NCI-H1930 (cell line): ENCODE measurements at regions not wholly inside any gene's neighbourhood (a gene's known extent, or its start where the extent isn't known, plus 50 kb on each side); places are given as distances from the start of the nearest gene placed in this dataset.
"Not testable (repeated sequence)": the region's sequence is repeated elsewhere in the genome, so short reads cannot be mapped to it uniquely, and the experiment has no call there.

Source experiments
- DNase-seq, 2 experiments: peaks; one replicate each; lab custom pipeline; 2025; lab: John Stamatoyannopoulos, UW

DNA sequence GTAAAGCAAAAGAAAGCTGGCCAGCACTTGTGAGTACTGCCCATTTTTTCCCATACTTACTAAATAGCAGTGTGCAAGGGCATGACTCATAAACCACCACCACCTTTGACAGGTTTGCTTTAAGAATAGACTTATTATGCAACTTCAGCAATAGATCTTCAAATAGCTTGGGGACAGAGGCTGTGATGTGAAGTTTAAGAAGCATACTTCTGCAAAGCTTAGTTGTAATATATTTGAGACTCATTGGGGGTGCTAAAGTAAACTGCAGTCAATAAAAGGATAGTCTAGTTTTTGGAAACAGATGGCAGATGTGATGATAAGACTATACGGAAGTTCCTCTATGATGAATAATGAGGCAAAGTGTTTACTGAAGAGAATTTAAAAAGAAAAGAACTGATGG is 210.0 kb downstream of the PLA2G4A start:
- no peak for DNase-seq

DNA sequence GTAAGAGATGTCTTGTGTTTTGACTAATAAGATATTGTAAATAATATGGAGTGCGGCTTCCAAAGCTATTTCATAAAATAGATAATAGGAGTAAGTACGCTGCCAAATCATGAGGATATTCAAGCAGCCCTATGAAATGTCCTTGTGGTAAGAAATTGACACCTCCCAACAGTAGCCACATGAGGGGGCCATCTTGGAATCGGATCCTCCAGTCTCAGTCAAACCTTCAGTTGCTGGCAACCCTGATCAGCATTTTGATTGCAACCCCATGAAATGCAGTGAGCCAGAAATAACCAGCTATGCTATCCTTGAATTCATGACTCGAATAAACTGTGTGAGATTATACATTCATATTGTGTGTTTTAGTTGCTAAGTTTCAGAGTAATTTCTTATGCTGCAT is 212.4 kb downstream of the PLA2G4A start:
- no peak for DNase-seq

DNA sequence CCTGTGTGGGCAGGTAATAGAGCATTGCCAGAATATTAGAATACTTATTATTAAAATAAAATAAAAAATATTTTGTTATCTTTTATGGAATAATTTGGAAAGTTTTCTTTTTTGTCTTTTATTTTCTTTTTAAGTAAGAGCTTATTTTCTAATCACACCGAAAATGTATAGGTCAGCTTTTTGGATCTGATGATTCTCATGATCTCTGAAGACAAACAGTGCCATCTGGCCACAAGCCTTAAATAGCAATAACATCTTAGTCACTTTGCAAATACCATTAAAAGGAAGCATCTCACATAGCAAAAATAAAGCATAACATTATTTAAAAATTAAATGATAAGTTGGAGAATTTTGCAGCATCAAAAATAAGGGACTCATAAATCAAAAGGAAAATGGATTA is 213.8 kb downstream of the PLA2G4A start:
- DNase-seq, result no peak

DNA sequence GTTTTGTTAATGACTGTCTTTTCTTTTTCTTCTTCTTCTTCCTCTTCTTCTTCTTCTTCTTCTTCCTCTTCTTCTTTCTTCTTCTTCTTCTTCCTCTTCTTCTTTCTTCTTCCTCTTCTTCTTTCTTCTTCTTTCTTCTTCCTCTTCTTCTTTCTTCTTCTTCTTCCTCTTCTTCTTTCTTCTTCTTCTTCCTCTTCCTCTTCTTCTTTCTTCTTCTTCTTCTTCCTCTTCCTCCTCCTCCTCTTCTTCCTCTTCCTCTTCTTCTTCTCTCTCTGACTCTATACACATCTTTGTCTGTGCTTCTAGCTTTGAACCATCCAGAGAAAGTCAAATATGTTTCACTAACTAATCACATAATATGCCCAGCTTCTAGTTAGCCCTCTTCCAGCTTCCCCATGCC is 214.7 kb downstream of the PLA2G4A start:
- not testable (repeated sequence) for DNase-seq

DNA sequence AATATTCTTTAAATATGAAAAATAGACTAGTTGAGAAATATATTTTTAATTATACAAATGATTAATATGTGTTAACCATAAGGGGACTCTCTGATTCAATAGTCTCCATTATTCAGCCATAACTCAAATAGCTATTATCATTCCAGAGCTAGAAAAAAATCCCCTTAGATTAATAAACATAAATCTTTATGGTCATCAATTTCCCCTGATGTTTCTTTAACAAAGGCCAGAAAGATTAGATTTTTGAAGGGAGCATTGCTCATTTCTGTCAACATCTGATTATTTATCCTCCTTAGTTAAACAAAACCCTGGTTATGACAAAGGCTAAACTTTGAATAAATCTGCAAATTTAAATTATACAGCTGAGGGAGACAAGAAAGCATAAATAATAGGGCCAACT is 215.7 kb downstream of the PLA2G4A start:
- no peak for DNase-seq

DNA sequence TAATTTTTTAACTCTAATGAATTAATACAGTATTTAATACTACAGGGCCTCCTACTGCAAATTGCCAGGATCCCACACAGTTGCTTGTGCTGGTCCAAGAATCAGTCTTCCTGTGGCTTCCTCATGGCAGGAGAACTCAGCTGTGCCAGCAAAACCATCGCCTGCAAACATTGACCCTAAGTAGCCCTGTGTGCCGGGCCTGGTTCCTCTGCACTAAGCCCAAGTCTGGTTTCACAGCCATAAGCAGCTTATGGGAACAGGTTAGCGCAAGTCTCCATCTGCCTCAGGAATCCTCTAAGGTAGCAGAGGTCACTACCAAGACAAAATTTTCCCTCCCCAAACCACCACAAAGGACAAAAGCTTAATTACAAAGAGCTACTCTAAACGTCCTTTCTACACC is 216.6 kb downstream of the PLA2G4A start:
- DNase-seq, result no peak

DNA sequence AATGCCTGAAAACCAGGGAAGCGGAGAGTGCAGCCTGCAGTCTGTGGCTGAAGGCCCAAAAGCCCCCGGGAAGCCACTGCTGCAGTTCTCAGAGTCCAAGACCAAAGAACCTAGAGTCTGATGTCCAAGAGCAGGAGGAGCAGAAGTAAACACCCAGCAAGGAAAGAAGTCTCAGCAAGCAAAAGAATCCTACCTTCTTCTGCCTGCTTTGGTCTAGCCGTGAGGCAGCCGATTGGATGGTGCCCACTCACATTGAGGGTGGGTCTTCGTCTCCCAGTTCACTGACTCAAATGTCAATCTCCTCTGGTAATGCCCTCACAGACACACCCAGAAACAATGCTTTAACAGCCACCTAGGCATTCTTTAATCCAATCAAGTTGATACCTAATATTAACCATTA is 217.5 kb downstream of the PLA2G4A start:
- DNase-seq, result no peak

DNA sequence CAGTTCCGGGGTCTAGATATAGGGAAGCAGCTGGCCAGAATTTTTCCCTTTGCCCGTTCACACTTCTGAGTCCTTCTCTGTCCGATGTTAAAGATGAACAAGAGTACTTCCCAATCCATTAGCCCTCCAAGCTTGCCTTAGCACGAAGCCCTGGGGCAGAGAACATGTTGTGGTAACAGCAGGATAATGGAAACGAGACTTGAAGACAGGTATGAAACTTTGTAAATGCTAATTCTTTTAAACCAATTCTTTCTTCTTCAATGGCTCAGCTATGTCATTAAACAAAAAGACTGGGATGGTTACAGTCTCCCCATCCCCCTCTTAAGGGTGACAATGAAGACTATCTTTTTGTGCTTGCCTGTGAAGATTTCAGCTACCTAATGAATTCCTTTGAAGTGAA is 218.5 kb downstream of the PLA2G4A start:
- no peak for DNase-seq

DNA sequence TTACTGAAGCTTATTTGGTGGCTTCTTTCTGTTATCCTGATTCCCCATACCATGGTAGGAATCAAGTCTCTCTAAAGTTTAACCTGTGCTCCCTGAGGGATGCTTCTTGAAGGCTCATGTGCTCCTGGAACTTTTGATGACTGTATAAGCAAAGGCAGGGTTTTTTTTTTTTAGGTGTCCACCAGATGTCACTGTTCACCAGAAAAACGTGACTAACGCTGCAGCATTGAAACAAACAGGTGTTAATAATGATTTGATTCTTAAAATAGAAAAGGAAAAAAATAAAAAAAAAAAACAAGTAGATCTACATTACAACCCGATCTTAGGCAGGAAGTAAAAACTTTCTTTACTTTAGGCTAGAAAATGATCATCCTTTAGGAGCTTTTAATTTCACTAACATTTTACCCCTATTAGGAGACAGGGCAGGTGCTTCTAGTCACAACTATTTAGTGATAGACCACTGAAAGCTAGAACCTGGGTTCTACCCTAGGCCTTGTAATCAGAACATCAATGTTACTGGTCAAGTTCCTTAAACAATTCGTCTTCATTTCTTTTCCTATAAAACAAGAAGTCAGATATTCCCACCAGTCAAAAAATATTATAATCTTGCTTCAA is 223.0 kb downstream of the PLA2G4A start:
- peak in 1 of 2 experiments; percentile 11 for DNase-seq

DNA sequence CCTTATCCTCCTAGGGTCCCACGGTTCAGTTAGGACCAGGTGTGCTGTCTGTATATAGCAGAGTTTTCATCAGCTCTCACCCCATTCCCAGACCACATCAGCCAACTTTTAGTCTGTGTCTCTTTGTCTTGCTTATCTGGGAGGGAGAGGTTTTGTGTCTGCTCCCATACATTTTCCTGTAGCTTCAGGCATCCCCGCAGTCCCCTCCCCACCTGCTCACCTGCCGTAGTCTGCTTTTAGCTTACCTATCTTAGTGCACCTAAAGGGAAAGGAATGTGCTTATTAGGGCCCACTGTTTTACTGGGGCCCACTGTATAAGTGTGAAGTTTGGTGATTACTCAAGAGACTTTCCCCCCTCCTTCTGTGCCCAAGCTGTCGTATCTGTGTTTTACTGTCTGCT is 225.1 kb downstream of the PLA2G4A start:
- DNase-seq, result no peak

DNA sequence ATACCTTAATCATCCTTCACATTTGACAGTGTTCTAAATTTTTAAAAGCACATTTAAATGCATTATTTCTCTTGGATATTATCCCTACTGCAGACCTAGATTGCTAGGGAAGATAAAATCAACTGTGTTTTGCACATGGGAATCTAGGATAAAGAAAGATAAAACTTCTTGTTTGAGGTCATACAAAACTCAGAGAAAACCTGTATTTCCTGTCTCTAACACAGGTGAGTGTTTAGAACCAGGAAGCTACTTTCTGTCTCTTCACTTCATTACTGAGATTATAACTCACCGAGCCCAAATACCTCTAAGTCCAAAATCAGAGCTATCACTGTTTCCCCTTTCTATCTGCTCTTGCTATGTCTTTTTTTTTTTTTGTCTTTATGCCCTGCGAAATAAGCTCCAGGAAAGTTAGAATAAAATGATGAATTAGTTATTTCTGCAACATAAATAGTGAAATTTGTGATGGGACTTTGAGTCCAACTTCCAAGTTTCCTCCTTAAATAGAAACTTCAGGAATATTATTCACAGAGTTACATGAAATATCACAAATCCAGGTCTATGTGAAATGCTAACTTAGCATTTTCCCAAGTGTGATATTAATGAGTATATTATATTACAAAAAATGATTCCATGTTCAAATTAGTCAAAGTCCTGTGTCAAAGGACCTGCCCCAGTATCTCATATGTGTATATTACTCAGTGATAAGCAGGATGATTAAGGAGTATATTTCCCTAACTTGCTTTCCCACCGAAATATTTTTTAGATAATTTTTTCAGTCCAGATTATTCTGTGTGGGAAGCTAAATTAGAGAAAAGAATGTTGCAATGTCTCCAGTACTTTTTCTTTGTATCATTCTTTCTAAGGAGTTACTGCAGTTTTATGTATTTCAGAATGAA is 226.4 kb downstream of the PLA2G4A start:
- DNase-seq, result no peak

DNA sequence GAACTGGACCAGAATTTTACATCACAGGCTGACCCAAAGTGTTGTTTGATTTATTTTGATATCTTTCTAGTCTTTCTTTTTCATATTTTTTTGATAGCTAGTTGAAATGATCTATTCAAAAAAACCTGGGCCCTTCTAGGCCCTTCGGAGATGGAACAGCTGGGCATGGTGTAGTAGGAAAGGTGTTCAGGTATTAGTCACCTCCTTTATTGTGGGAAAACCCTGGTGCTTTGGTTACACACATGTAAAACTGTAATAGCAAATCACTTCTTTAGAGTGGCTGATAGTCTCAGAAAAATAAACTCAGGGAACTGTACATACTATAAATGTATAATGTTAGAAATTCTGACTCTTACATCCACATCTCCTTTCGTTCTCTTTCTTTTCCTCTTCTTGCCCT is 234.5 kb downstream of the PLA2G4A start:
- no peak for DNase-seq

DNA sequence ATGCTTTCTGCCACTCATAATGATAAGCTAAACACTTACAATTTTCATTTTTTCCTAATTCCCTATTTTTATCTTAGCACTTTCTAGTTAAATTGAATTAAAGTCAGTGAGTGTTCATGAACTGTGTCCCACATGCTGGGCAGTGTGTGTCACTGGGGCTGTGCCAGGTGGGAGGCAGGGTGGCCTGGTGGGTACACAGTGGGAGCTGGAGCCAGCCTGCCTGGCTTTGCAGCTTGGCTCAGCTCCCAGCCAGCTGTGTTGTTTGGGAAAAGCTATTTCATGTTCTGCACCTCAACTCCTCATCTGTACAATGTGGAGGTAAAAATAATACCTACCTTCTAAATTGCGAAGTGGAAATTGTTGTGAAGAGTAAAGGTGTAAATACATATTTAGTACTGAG is 238.4 kb downstream of the PLA2G4A start:
- DNase-seq, result peak; percentile 14 to 60

DNA sequence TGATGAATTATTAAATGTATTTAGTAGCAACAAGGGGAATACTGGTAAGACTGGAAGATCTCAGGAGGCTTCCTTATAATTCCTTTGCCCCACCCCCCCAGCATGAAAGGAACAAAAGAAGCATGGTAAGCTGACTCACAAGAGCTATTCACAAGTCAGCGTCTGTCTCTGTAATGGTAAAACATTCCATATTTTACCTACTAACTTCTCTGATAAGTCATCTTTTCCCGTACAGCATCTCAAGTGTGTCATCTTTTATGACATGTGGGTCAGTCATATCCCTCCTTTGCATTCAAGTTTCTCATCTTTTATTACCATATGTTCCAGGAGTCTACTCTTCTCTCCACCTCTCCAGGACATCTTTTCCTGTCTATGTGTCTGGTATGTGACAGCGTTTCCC is 241.3 kb downstream of the PLA2G4A start:
- DNase-seq, result no peak

DNA sequence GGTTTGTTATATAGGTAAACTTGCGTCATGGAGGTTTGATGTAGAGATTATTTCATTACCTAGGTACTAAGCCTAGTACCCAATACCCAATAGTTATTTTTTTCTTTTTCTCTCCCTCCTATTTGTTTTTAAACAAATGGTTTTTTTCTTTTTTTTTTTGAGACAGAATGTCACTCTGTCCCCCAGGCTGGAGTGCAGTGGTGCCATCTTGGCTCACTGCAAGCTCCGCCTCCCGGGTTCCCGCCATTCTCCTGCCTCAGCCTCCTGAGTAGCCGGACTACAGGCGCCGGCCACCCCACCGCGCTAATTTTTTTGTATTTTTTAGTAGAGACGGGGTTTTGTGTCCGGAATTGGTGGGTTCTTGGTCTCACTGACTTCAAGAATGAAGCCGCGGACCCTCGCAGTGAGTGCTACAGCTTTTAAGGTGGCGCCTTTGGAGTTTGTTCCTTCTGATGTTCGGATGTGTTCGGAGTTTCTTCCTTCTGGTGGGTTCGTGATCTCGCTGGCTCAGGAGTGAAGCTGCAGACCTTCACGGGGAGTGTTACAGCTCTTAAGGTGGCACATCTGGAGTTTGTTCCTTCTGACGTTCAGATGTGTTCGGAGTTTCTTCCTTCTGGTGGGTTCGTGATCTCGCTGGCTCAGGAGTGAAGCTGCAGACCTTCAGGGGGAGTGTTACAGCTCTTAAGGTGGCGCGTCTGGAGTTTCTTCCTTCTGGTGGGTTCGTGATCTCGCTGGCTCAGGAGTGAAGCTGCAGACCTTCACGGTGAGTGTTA is 243.7 kb downstream of the PLA2G4A start:
- DNase-seq, result not testable (repeated sequence)

DNA sequence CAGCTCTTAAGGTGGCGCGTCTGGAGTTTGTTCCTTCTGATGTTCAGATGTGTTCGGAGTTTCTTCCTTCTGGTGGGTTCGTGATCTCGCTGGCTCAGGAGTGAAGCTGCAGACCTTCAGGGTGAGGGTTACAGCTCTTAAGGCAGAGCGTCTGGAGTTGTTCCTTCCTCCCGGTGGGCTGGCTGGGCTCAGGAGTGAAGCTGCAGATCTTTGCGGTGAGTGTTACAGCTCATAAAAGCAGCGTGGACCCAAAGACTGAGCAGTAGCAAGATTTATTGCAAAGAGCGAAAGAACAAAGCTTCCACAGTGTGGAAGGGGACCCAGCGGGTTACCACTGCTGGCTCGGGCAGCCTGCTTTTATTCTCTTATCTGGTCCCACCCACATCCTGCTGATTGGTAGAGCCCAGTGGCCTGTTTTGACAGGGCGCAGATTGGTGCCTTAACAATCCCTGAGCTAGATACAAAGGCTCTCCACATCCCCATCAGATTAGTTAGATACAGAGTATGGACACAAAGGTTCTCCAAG is 244.3 kb downstream of the PLA2G4A start:
- not testable (repeated sequence) for DNase-seq

DNA sequence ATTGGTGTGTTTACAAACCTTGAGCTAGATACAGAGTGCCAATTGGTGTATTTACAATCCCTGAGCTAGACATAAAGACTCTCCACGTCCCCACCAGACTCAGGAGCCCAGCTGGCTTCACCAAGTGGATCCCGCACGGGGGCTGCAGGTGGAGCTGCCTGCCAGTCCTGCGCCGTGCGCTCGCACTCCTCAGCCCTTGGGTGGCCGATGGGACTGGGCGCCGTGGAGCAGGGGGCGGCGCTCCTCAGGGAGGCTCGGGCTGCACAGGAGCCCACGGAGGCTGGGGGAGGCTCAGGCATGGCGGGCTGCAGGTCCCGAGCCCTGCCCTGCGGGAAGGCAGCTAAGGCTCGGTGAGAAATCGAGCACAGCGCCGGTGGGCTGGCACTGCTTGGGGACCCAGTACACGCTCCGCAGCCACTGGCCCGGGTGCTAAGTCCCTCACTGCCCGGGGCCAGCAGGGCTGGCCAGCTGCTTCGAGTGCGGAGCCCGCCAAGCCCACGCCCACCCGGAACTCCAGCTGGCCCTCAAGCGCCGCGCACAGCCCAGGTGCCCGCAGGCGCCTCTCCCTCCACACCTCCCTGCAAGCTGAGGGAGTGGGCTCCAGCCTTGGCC is 245.0 kb downstream of the PLA2G4A start:
- not testable (repeated sequence) for DNase-seq

DNA sequence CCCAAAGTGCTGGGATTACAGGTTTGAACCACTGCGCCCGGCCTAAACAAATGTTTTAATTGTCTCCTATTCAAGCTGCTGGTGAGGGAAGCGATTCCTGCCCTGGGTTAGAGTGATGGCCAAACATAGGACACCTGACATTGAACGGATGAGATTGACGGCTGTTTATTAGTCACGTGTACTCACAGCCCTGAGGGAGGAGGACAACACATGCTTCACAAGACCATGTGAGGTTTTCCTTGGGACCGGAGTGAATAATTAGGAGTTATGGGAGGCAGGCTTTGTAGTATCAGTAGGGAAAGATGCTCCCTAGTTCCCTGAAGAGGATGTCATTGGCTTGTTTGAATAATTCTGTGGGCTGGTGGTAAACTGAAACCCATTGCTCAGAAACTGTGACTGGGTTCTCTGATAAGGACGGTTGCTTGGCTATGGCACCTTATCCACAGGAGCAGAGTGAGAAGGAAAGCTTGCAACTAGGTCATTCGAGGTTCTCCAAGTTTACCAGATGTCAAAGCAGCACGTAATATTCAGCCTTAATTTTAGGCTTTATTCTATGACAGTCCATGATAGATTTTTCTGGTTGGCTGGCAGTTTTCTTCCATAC is 245.8 kb downstream of the PLA2G4A start:
- DNase-seq, result no peak

DNA sequence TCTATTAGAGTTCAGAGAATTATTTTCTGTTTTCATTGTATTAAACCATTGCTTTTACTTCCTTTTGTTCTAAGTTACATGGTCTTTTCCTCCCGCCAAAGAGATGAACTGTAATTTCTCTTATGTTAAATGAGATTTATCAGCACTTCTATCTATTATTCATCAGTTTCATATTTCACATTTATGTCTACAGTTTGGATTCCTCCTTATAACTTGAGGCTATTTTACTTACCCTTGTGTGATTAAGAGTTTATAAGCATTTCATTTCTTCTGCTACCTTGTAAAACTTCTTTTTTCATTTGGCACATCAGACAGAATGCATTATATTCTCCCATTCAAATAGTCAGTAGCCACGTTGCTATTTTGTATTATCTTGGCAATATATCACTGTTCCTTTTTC is 248.2 kb downstream of the PLA2G4A start:
- DNase-seq, result no peak

DNA sequence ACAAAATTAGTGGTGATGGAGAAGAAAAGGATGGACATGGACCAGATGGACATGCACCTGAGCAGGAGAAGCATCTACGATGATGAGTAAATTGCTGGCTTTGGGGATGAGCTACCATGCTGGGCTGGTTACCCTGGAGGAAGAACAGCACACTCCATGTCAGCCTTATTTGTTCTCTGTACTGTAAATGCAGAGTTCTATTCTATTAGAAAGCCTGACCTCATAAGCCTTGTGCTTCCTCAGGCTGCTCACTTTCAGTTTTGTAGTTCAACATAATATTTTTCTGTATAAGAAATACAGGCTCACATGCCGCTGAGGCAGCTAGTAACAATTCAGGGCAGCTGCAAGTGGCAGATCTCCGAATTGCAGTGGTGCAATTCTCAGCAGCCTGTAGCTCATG is 249.6 kb downstream of the PLA2G4A start:
- no peak for DNase-seq

DNA sequence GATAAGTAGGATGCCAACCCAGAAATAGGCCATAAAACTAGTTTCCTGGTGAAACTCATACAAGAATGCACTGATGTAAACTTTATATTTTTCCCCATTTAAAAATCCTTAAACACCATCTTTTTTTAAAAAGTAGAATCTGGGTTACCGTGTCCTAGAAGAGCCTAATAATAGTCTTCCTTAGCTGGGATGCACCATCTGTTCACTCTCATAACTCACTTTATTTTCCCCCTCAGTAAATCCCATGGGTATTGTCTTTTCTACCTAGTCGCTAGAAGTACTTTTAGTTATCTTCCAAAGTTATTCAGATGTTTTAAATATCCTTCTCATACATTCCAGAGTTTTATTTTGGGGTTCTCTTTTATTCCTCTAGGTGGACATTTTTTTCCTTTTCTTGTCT is 250.2 kb downstream of the PLA2G4A start:
- DNase-seq, result no peak

DNA sequence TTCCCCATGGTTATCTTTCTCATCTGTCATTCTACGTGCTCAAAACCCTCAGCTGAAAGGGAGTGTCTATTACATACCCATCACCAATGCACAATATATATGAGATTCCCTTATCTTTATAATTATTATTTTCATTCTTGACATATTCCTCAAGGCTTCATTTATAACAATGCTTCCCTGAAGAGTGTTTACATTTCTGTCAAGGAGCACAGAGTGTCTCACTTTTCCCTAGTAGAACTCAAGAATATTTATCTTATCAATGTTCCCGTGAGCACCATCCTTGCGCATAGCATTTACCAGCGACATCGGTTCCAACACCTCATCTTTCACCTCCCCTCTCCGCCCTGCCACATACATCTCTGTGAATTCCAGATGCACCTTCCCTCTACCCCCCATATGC is 250.6 kb downstream of the PLA2G4A start:
- DNase-seq, result no peak
